IPS DF 19.7 (cell line): ENCODE measurements at regions not wholly inside any gene's neighbourhood (a gene's known extent, or its start where the extent isn't known, plus 50 kb on each side); places are given as distances from the start of the nearest gene placed in this dataset.

ENCODE experiments used
- DNase-seq: peaks from one replicate; pipeline ENCODE4 v3.0.0-alpha.2; 2013; ENCODE audit warnings: low read depth, low spot score

GRCh38 chr3:152193673-152194267 is 75.0 kb upstream of the MBNL1 start:
- no peak for DNase-seq

- DNase-seq: no peak
These were observed 73.5 kb upstream of the MBNL1 start for GRCh38 chr3:152195206-152195605.

- DNase-seq: no peak
These were observed 71.9 kb upstream of the MBNL1 start for GRCh38 chr3:152196782-152197181.

GRCh38 chr3:152197451-152197850 is 71.3 kb upstream of the MBNL1 start:
- no peak for DNase-seq

- no peak for DNase-seq
These were observed 70.8 kb upstream of the MBNL1 start for GRCh38 chr3:152197937-152198336.

- DNase-seq: no peak
These were observed 70.1 kb upstream of the MBNL1 start for GRCh38 chr3:152198665-152199064.

- no peak for DNase-seq
These were observed 69.5 kb upstream of the MBNL1 start for GRCh38 chr3:152199102-152199840.

- no peak for DNase-seq
These were observed 68.0 kb upstream of the MBNL1 start for GRCh38 chr3:152200476-152201420.

- DNase-seq: no peak
These were observed 65.6 kb upstream of the MBNL1 start for GRCh38 chr3:152202976-152203626.

GRCh38 chr3:152203652-152204051 is 65.1 kb upstream of the MBNL1 start:
- no peak for DNase-seq

- DNase-seq: no peak
These were observed 64.5 kb upstream of the MBNL1 start for GRCh38 chr3:152204218-152204617.

- no peak for DNase-seq
These were observed 63.6 kb upstream of the MBNL1 start for GRCh38 chr3:152205097-152205593.

GRCh38 chr3:152206243-152206760 is 62.4 kb upstream of the MBNL1 start:
- no peak for DNase-seq

GRCh38 chr3:152208439-152208838 is 60.3 kb upstream of the MBNL1 start:
- DNase-seq: no peak

- DNase-seq: no peak
These were observed 59.7 kb upstream of the MBNL1 start for GRCh38 chr3:152209060-152209459.

GRCh38 chr3:152209776-152210175 is 59.0 kb upstream of the MBNL1 start:
- no peak for DNase-seq

- no peak for DNase-seq
These were observed 58.0 kb upstream of the MBNL1 start for GRCh38 chr3:152210697-152211096.

GRCh38 chr3:152211655-152212054 is 57.1 kb upstream of the MBNL1 start:
- no peak for DNase-seq

GRCh38 chr3:152213203-152213602 is 55.5 kb upstream of the MBNL1 start:
- DNase-seq: no peak

GRCh38 chr3:152213938-152214337 is 54.8 kb upstream of the MBNL1 start:
- no peak for DNase-seq
